ENCODE measurements at regions not wholly inside any gene's neighbourhood (a gene's known extent, or its start where the extent isn't known, plus 50 kb on each side); places are given as distances from the start of the nearest gene placed in this dataset.

DNA sequence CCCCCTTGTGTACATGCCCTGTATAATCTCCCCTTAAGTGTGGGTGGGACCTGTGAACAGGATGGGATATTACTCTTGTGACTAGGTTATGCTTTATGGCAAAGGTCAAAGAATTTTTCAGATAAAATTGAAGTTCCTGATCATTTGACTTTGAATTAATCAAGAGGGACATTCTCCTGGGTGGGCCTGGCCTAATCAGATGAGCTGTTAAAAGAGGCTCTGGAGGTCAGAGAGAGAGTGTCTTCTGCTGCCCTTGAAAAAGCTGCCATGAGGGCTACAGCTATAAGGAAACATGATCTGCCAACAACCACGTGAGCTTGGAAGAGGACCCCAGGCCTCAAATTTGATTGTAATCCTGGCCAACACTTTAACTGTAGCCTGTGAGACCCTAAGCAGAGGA is 125.6 kb upstream of the CSF3R start:
- Histone ChIP-seq H3K27me3 (replicated peaks in 1 of 4; ENCODE audit: control insufficient read depth in 3 of 4, extremely low read depth in 1 of 4, insufficient read depth in 3 of 4, low read length in 3 of 4) (peaks cover 0 to 2% (median 0%) of the 10 kb centered on the region in 4 experiments; a peak in 1 of 7 replicates), H4K5ac (ENCODE audit: insufficient read length, low read depth, low read length) (no peak overlapping the region), H3K23ac (ENCODE audit: insufficient read length) (no peak overlapping the region), H3K79me1 (ENCODE audit: low read depth, low read length) (no peaks in the 10 kb centered on the region), H3K9ac (replicated peaks in 1 of 4; ENCODE audit: extremely low read depth in 1 of 4, low read depth in 3 of 4, low read length in 3 of 4) (no peak overlapping the region), H2AFZ (ENCODE audit: low read length) (no peak overlapping the region), H3K18ac (ENCODE audit: extremely low read depth, low read length) (no peak overlapping the region), H4K8ac (ENCODE audit: extremely low read depth, insufficient read depth, low read length) (no peak overlapping the region), H3K56ac (replicated peaks; ENCODE audit: insufficient read length, low read depth, low read length) (no peak overlapping the region), H4K20me1 (replicated peaks in 1 of 2; ENCODE audit: control insufficient read depth in 1 of 2, insufficient read depth in 2 of 2, low read length in 2 of 2) (peaks cover 0 to under 1% of the 10 kb centered on the region in 2 experiments), H2BK12ac (ENCODE audit: low read depth, low read length) (no peak overlapping the region), H3K23me2 (ENCODE audit: low read depth, low read length) (no peaks in the 10 kb centered on the region), H2AK5ac (ENCODE audit: low read depth, low read length) (no peak overlapping the region), H3K79me2 (ENCODE audit: control insufficient read depth in 1 of 2, insufficient read depth in 2 of 2, low read length in 2 of 2) (no peaks in the 10 kb centered on the region), H2BK120ac (replicated peaks; ENCODE audit: low read depth, low read length) (no peak overlapping the region), H3K4ac (replicated peaks; ENCODE audit: insufficient read length, low read depth, low read length) (no peak overlapping the region), H3K4me2 (ENCODE audit: insufficient read depth in 1 of 2, low read depth in 2 of 2, low read length in 2 of 2) (no peak overlapping the region), H2BK15ac (ENCODE audit: low read length) (no peak overlapping the region), H3K4me1 (replicated peaks in 1 of 4; ENCODE audit: control insufficient read depth in 3 of 4, insufficient read depth in 4 of 4, low read length in 3 of 4) (no peaks in the 10 kb centered on the region; a peak in 1 of 7 replicates), H4K91ac (replicated peaks; ENCODE audit: insufficient read length, low read length) (no peak overlapping the region), H3K4me3 (ENCODE audit: extremely low read depth in 1 of 4, insufficient read depth in 2 of 4, low read depth in 3 of 4, low read length in 4 of 4) (no peak overlapping the region), H3K27ac (ENCODE audit: low read depth, low read length) (no peak overlapping the region), H2BK20ac (ENCODE audit: low read length) (no peak overlapping the region), H2BK5ac (ENCODE audit: low read depth, low read length) (no peak overlapping the region), H3K14ac (ENCODE audit: insufficient read length) (no peak overlapping the region), H3K9me3 (ENCODE audit: insufficient read depth in 2 of 2, low read depth in 1 of 2, low read length in 1 of 2) (no peaks in the 10 kb centered on the region), H3K36me3 (ENCODE audit: control insufficient read depth in 2 of 4, insufficient read depth in 4 of 4, low read length in 3 of 4) (no peaks in the 10 kb centered on the region)
- WGBS, 2 experiments (ENCODE audit: extremely low coverage in 1 of 2, insufficient coverage in 1 of 2, insufficient read length in 1 of 2, insufficient replicate concordance in 2 of 2, low coverage in 1 of 2, low lambda C conversion rate in 2 of 2, missing lambda C conversion rate in 1 of 2), result 78% methylated on average over 1 of the region's 1 CpG; no CpG with 5 or more reads in 1 of the 2 experiments
- FAIRE-seq (no peak), DNase-seq (ENCODE audit: low read depth in 1 of 2, low spot score in 2 of 2) (no peak)
- TF ChIP-seq RXRA (IDR thresholded peaks at IDR 0.05; ENCODE audit: insufficient read depth, low read depth, low read length), result no peak
- TF ChIP-seq RAD21 (IDR thresholded peaks at IDR 0.05 in 1 of 2, conservative IDR thresholded peaks at IDR 0.05 in 1 of 2; ENCODE audit: low read depth in 2 of 2, low read length in 2 of 2), result no peak
- TF ChIP-seq ZNF274 (IDR thresholded peaks at IDR 0.05; ENCODE audit: borderline replicate concordance, extremely low read depth, low read length), result no peak
- TF ChIP-seq CBX8 (IDR thresholded peaks at IDR 0.05; ENCODE audit: borderline replicate concordance, low read depth, low read length), result no peak
- TF ChIP-seq TAF1 (IDR thresholded peaks at IDR 0.05; ENCODE audit: low read depth, low read length), result no peak
- no peak for TF ChIP-seq RFX5 (IDR thresholded peaks at IDR 0.05; ENCODE audit: borderline replicate concordance, low read depth, low read length)
- TF ChIP-seq, protein P1, sequence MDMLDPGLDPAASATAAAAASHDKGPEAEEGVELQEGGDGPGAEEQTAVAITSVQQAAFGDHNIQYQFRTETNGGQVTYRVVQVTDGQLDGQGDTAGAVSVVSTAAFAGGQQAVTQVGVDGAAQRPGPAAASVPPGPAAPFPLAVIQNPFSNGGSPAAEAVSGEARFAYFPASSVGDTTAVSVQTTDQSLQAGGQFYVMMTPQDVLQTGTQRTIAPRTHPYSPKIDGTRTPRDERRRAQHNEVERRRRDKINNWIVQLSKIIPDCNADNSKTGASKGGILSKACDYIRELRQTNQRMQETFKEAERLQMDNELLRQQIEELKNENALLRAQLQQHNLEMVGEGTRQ (IDR thresholded peaks at IDR 0.05; ENCODE audit: low read length), result no peak
- no peak for TF ChIP-seq MAFK (IDR thresholded peaks at IDR 0.05; ENCODE audit: low read depth, low read length)
- no peak for TF ChIP-seq GTF2F1 (IDR thresholded peaks at IDR 0.05; ENCODE audit: borderline replicate concordance, low read depth, low read length)
- no peak for TF ChIP-seq BRCA1 (IDR thresholded peaks at IDR 0.05; ENCODE audit: low read depth, low read length)
- TF ChIP-seq SP1 (IDR thresholded peaks at IDR 0.05; ENCODE audit: low read depth, low read length), result no peak
- TF ChIP-seq EGR1 (IDR thresholded peaks at IDR 0.05; ENCODE audit: borderline replicate concordance, low read depth, low read length), result no peak
- no peak for TF ChIP-seq GABPA (IDR thresholded peaks at IDR 0.05; ENCODE audit: borderline replicate concordance, insufficient read depth, low read length)
- no peak for TF ChIP-seq SRF (IDR thresholded peaks at IDR 0.05; ENCODE audit: low read depth, low read length)
- ChIA-PET CTCF (ENCODE audit: partially characterized antibody) (interaction anchor here (0.7 to 25.9 kb wide), 18 partner anchors 10 to 421 kb away, joined by 3 to 303 read pairs (median 14); no protein-coding TSS in a partner anchor), POLR2A (ENCODE audit: partially characterized antibody) (no interaction called here)

All from H1 (cell line).